Stimulated activated CD4-positive, alpha-beta T cell treated with anti-CD3 and anti-CD28 coated beads, Interleukin-15, amount 100 ng/mL, for 48 hours (primary cell): ENCODE measurements at regions not wholly inside any gene's neighbourhood (a gene's known extent, or its start where the extent isn't known, plus 50 kb on each side); places are given as distances from the start of the nearest gene placed in this dataset.
"Not testable (repeated sequence)": the region's sequence is repeated elsewhere in the genome, so short reads cannot be mapped to it uniquely, and the experiment has no call there.

ENCODE experiments used
- DNase-seq, 2 donors: peaks; one replicate each; pipeline ENCODE4 v3.0.0-alpha.2; 2020; ENCODE audit warnings: low read depth in 2 of 2

DNA sequence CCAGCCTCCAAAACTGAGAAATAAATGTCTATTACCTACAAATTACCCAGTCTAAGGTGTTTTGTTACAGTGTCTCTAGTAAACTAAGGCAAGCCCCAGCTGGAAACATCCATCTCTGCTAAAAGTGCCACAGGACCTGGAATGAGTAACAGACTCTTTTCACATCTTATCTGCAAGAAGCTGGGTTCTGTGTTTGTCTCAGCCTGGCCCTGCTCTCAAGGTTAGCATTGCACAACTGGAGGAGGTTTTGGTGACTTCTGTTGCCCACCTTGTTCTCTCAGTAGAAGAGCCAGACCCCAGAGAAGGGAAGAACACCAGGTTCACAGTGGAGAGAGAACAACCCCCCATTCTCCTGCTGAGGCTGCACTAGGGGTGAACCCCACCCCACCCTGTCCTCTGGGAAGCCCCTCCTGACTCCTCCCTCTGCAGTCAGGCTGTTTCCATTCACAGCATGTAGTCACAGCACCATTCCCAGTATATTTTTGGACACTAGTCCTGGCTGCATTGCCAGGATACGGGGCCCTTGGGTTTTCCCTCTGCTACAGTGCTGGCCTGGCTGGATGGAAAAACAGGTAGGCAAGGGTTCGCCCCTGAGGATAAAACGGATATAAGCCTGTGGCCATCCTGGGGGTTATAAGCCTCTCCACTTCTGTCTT is 280.0 kb downstream of the BCL2L11 start:
- DNase-seq = not testable (repeated sequence)

DNA sequence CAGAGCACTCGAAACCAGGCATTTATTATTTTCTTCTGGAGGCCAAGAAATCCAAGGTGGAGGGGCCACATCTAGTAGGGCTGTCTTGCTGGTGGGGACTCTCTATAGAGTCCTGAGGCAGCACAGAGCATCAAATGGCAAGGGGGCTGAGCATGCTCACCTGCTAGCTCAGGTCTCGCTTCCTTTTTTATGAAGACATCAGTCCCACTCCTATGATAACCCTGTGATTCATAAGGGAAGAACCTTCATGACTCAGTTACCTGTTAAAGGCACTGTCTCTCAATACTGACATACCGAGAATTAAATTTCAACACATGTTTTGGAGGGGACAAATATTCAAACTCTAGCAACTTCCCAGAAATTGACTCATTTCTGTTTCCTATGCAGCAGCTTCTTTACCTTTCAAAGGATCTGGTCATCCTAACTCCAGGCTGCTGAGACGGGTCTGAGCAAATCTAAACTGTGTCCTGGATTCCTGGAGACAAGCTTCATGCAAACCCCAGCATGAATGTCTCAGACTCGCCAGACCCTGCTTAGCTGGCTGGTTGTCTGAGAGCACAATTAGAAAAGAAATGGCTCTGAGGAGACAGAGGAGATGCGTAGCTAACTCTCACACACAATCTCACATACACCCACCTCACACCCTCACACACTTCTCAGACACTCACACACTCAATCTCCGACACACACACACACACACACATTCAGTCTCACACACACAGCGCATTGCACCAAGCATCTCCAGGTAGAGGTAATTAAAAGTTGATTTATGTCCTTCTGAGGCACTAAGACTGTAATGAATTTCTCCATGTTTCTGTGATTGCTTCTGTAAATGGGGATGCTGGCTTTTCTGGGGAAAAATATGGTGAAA is 280.8 kb downstream of the BCL2L11 start:
- DNase-seq = not testable (repeated sequence)

DNA sequence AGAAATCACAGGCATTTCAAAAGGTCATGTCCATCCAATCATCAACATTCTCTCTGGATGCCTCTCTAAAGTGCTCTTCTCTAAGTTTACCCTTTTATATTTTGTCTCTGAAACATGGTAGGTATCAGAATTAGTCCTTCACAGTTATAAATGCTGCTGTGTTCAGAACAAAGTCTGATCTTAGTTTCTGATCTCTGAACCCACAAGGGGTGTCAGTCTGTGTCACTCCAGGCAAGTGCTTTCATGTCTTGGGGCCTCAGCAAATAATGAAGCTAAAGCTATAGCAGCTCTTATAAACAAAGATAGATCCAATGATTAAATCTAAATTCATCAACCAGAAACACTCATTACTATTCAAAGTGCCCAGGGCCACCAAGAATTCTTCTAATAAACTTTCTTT is 281.7 kb downstream of the BCL2L11 start:
- DNase-seq = not testable (repeated sequence)

DNA sequence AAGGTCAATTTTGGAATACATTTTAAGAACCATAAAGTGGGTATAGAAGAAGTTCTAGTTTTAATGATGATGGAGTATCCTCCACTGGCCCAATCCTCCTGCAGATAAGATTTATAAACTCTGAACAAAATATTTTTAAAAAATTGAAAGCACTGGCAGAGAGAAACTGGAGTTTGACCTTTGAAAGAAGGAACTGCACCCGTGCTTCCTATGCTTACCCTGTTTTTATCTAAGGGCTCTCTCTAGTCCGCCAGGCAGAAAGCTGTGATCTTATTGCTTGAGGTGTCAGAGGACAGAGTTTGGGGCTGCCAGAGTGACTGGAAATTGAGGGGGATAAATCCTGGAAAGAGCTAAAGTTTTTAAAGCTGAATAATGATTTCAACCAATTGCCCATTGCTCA is 282.6 kb downstream of the BCL2L11 start:
- not testable (repeated sequence) for DNase-seq

DNA sequence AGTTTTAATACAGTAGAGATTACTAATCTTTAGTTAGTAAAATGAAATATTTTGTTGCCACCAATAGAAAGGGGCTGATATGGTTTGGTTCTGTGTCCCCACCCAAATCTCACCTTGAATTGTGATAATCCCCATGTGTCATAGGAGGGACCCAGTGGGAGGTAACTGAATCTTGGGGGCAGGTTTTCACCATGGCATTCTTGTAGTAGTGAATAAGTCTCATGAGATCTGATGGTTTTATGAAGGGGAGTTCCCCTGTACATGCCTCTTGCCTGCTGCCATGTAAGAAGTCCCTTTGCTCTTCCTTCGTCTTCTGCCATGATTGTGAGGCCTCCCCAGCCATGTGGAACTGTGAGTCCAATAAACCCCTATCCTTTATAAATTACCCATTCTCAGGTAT is 285.9 kb downstream of the BCL2L11 start:
- DNase-seq = not testable (repeated sequence)

DNA sequence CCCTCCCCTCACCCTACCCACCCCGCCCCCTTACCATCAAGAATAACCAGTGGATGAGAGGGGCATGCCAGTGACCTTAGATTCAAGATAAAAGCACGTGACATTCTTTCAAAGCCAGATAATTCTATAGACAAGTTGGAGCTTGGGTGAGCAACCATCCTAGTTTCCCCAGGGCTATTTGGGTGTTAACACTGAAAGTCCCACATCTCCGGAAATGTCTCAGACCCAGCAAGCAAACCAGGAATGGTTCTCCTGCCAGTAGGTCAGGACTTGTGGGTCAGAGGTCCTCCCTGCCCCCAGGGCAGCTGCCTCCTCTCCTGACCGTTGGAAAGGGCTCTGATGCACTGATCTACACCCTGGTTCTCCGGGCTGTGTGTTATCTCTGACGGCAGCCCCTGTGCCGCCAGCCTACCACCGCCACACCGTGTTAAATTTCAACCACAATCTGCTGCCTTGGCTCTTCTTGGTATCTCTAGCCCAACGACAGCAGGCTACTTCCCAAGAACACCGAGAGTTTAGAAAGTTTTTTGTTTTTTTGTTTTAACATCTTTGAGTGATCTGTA is 287.0 kb downstream of the BCL2L11 start:
- not testable (repeated sequence) for DNase-seq

DNA sequence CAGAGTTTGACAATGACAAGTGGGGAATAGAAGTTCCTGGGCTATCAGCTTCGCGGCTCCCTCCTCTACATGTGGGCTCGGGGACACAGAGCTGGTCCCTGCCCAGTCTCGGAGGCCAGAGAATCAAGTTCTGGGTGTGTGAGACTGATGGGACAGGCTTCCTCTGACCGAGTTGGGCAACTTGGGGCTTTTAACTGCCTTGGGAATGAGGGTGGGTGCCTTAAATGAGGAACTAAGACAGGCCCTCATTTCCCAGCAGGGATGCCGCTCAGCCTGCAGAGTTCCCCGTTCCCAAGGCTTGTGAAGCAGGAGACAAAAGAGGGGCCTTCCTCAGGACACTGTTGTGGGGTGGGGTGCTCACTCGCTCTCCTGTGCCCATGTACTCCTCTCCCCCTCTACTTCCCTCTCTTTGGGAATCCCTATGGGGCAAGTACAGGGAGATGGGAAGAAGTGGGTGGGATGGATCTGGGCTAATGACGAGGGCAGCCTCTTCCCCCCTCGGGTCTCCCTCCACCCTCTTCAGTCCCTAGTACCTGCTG is 290.2 kb downstream of the BCL2L11 start:
- DNase-seq = not testable (repeated sequence)

DNA sequence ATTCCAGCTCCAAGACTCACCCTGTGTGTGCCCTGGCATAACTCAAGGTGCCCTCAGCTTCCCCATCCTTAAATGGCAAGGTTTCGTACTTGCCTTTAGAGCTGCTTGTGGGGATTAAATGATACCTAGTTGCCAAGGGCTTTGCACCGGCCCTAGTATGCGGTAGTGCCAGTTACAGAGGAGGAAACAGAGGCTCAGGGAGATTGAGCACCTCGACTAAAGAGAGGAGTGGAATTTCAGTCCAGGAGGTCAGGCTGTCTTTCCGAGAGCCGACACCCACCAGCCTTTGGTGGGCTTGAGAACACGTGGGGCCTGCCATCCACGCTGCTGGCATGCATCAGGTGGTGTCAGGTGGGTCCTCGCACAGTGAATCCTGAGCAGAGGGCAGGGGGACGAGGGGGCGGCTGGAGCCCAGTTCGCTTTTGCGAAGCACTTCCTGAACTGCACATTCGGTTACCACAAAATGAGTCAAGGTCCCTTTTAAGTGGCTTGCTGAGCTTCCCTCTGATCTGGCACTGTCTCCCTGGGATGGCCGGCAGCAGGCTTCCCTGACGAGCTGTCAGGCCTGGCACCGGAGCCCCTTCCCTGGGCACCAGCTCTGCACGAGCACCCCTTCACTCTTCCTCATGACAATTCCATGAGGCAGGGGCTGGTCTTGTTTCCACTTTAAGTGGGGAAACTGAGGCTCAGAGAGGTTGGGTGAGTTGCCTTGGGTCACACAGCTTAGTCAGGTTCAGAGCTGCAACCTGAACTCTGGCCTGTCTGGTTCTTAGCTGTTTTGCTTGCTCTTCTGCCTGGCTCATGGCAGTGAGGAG is 291.4 kb downstream of the BCL2L11 start:
- DNase-seq = not testable (repeated sequence)

DNA sequence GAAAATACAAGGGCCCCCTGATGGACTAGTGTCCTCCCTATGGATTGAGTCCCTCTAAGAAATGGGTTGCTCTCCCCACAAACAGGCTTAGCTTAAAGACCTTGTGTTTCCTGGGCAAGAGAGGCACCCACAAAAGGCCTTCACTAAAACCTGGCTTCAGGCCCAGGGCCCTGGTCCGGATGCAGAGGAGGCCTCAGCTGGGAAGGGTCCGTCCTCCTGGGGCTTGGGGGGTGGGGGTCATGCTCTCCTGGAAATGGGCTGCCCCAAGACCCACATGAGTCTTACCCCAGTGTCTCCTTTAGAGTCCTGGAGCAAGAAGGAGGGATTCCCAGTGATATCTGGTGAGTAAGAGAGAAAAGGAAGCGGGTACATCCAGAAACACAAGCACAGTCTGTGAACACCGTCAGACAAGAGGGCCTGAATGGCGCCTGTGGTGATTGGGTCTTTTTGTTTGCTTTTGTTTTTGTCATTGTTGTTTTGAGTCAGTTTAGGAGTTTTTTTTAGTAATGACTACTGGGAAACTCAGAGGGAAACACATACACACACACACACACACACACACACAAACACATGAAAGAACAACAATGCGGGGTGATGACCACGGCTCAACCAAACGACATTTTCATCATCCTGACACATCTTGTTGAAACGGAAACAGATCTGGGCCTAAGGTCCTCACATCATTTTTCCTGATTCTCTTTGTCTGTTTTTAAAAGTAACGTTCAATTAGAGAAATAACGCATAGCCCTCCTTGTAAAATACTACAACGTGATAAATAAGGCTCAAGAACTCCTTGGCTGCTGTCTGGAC is 292.3 kb downstream of the BCL2L11 start:
- DNase-seq = not testable (repeated sequence)

DNA sequence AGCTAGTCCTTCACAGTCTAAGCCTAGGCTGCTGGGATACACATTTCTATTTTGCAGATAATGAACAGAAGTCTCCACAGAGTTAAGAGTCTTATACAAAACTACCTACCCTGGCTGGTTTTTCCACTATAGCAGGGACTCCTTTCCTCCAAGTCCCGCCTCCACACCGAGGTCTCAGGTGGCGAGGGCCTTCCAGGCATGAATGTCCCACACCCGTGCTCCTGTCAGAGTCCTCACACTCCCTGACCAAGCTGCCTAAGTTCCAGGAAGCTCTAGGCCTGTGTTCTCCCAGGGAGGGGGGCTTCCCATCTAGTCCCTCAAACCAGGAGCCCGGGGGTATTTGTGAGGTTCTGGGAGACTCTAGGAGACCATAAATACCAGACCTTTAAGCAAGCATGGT is 293.2 kb downstream of the BCL2L11 start:
- not testable (repeated sequence) for DNase-seq

DNA sequence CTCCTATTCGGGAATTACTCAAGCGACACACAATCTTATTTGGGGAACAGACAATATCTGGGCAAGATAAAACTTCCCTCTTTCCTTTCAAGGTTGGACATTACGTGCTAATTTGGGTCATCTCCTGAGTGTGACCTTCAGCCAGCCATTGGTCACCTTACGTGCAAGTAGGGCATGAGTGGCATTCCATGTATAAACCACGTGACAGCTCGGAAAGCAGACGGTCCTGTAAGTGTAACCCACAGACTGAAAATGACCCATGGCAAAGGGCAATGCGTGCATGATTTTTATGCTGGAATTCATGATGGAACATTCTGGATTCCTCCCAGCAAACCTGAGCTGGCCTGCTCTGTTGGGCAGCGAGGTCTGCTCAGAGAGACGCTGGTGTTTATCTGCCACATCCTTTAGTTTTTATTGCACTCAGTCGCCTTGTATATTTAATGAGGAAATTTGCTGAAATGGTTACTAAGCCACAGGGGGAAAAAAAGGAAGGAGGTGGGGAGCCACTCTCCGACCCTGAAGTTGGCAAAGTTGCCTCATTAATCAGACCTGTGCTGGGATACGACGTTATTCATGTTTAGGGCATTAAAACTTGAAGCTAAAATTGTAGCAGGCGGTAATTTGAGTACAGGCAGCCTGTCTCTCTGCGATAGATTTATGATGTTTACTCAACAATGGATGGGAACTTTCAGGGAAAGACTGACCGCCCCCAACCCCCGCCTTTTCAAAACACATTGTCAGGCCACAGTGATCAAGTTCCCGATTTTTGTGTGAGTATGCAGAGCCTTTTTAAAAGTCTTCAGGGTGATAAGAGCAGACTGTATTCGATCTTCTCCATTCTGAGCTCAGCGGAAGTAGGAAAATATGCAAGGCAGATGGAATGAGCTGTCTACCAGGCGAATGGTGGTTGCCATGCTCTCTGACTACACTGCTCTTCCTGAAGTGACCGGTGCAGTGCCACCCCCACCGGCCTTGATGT is 295.3 kb downstream of the BCL2L11 start:
- DNase-seq = not testable (repeated sequence)

DNA sequence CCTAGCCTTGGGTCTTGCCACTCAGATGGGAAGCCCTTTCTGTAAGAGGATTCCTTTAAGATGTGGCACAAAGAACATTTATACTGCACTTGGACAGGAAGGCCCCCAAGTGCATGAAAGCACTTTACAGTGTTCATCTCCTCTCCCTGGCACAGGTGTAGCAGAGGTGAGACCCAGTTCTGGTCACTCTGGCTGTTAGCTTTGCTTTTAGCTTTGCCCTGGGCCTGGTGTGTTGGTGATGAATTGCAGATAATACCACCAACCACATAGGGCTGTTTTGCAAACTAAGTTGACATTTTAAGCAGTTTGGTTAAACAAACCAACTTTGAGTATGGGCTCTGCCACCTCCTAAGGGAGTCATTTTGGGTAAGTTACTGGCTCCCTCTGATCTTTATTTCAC is 296.3 kb downstream of the BCL2L11 start:
- not testable (repeated sequence) for DNase-seq

DNA sequence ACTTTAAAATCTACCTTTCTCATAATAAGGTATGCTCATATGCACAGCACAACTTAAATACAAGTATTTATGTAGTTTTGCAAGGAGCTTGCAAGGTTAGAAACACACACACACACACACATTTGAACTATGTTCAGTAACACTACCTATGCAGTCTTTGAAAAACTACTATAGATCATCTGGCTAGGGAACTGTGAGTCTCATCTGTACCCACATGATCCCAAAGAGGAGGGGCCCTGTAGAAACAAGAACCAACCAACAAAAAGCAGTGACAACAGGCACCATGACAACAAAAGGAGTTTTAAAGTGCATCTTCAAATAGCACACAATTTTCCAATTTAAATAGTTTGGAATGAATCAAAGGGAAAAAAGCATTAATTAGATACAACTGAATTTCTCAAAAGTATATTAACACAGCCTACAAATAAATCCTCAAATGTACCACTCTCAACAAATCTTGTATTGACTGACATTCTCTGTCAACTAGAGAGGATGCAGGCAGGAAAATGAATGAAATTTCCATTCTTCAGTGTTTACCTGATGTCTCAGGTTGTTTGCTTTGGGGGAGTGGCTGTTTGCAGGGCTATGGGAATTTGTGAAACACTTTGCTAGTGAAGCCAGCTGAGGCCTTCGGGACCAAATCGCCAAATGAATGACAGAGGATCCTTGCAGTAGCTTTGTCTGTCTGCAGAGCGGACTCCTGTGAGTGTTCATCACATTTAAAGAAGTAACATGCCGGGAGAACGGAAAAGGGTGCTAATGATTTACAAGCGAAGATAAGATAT is 297.6 kb downstream of the BCL2L11 start:
- DNase-seq = not testable (repeated sequence)

DNA sequence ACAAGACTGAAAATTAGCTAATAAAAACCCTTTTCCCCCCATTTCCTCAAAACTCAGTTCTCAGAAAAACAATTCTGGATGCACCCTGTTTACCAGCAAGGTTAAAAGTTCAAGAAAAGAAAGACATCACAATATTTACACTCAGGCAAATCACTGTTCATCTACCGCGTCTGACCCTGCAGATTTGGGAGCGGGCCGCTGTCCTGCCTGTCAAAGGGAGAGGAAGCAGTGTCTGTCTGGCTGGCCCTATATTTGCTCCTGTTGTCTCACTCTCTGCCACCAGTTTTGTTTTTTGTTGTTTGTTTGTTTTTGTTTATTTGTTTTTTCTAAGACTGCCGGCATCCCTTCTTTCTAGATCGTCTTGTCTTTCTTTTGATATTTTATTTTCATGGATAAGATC is 299.4 kb downstream of the BCL2L11 start:
- DNase-seq = not testable (repeated sequence)

DNA sequence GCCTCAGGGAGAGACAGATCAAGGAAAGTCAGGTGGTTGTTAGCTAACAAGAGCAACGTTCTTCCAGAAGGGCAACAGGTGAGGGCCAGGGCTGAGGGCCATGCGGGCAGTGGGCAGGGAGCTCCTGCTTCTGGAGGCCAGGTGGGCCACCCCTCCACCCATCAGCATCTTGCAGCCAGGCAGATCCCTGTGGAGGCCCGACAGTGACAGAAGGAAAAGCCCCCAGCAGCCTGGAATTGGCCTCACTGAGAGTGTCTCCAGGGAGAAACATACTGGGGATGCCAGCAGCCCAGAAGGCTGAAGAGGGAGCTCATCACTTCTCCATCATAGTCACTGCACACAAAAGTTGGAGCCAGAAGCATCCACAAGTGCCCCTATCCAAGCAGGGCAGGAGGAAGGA is 300.1 kb downstream of the BCL2L11 start:
- not testable (repeated sequence) for DNase-seq

DNA sequence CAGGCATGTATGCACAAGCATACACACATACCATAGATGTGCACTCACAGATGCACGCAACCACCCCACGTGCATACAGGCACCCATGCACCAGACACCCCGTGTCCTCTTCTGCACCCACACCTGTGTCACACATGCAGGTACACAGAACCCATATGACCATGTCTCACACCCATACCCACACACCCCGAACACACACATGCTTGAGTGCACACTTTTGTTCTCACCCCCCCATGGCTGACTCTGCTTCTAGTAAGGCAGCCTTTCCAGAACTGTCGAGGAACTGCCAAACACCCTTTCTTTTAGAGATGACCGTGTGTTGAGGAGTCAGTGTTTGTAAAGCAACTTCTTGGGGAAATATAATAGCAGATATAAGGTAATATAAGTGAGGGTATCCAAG is 301.2 kb downstream of the BCL2L11 start:
- DNase-seq = not testable (repeated sequence)

DNA sequence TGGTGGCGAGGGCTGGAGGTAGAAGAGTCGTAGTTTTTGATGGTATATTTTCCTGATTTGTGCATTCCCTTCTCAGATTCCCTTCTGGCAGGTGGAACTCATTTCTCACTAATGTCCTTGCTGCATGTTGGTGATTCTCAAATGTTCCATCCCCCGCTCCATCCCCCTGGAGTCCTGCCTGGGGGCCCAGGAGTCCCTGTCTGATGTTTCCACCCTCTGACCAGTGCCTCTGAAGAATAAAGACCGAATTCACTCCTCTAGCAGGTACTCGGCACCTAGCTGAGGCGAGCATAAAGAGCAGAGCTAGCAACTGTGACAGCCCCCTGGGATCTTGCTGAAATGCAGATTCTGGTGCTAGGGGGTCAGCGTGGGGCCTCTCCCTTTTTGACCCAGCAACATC is 301.8 kb downstream of the BCL2L11 start:
- DNase-seq = not testable (repeated sequence)

DNA sequence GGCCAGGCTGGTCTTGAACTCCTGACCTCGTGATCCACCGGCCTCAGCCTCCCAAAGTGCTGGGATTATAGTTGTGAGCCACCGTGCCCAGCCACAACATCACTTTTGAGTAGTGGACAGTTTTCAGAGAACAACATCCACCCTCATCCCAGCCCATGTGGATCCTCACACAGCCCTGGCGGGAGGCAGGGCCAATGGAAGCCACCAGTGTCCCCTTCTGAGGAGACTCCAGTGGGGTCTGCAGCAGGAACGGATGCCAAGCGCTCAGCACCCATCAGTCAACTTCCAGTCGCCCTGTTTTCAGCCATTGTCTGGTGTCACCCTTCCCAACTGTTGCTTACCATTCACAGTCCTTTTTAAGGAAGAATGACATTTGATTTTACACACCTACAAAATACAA is 302.5 kb downstream of the BCL2L11 start:
- not testable (repeated sequence) for DNase-seq

DNA sequence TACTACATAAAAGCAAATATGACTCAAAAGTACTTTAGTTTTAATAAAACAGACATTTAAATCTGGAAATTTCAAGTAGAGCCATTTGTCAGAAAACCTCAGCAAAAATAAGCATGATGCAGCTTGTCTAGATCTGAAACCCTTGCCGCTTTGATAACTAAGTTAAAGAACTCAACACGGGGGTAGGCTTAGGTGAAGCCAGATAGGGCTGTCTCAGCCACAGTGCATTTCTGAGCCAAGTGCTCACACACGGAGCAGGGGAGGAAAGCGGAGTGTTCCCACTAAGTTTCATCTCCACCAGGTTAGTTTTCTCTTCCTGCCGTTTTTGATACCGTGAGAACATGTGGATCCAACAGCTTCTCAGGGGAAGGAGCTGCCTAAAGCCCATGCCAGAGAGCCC is 303.5 kb downstream of the BCL2L11 start:
- DNase-seq = not testable (repeated sequence)
